ENCODE measurements at regions not wholly inside any gene's neighbourhood (a gene's known extent, or its start where the extent isn't known, plus 50 kb on each side); places are given as distances from the start of the nearest gene placed in this dataset.

DNA sequence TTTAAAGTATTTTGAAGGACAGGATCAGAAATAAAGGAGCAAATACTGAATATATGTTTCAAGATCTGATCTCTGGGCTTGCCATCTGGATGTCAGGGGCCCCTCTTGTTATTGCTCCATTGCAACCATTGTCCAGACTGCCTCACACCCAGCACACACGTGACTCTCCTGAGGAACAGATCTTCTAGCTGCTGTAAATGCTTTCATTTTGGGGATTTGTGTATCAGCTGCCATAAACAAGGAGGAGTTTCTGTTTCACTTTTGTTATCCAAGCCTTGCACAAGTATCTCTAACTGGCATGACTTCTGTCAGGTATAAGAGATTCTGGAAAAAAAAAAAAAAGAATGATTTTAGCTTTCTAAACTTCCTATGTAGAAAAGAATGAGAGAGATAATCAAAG lies 1624.1 kb upstream of the PRR20A start:
- Histone ChIP-seq H3K4me1 (ENCODE audit: control insufficient read depth in 1 of 2, insufficient read depth in 2 of 2, low read length in 2 of 2) (no peaks in the 10 kb centered on the region), H3K27ac (ENCODE audit: low read depth in 1 of 2, low read length in 2 of 2) (no peak overlapping the region), H3K4me3 (ENCODE audit: low read length in 2 of 2) (no peak overlapping the region), H3K36me3 (ENCODE audit: control insufficient read depth in 1 of 2, insufficient read depth in 2 of 2, low read length in 1 of 2) (no peaks in the 10 kb centered on the region), H3K9me3 (ENCODE audit: control insufficient read depth, low read length) (no peaks in the 10 kb centered on the region), H3K27me3 (ENCODE audit: control insufficient read depth in 1 of 2, insufficient read depth in 2 of 2, low read length in 1 of 2) (no peaks in the 10 kb centered on the region)
- no peak for ATAC-seq (ENCODE audit: low FRiP score)
- WGBS, 2 donors, result 55 to 56% methylated on average over 1 of the region's 1 CpG
- intact Hi-C loops (cut with DNase I), result no loop called here
- no peak for DNase-seq

DNA sequence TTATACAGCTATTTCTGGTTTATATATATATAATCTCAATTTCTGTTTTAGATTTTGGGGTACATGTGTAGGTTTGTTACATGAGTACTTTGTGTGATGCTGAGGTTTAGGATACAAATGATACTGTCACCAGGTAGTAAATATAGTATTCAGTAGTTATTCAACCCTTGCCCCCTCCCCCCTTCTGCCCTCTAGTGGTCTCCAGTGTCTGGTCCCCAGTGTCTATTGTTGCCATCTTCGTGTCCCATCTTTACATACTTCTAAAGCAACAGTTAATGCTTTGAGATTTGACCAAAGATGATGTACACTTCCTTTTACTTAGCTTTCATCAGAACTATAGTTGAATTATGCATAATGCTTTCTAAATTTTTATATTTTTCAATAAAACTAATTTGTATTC lies 1623.4 kb upstream of the PRR20A start:
- Histone ChIP-seq H3K9me3 (ENCODE audit: control insufficient read depth, low read length) (no peaks in the 10 kb centered on the region), H3K4me1 (ENCODE audit: control insufficient read depth in 1 of 2, insufficient read depth in 2 of 2, low read length in 2 of 2) (no peaks in the 10 kb centered on the region), H3K4me3 (ENCODE audit: low read length in 2 of 2) (no peak overlapping the region), H3K27me3 (ENCODE audit: control insufficient read depth in 1 of 2, insufficient read depth in 2 of 2, low read length in 1 of 2) (no peaks in the 10 kb centered on the region), H3K27ac (ENCODE audit: low read depth in 1 of 2, low read length in 2 of 2) (no peak overlapping the region), H3K36me3 (ENCODE audit: control insufficient read depth in 1 of 2, insufficient read depth in 2 of 2, low read length in 1 of 2) (no peaks in the 10 kb centered on the region)
- ATAC-seq (ENCODE audit: low FRiP score) (no peak), DNase-seq (no peak)
- WGBS, 2 donors, result 55 to 71% methylated on average over 1 of the region's 1 CpG
- intact Hi-C loops (cut with DNase I), result no loop called here

DNA sequence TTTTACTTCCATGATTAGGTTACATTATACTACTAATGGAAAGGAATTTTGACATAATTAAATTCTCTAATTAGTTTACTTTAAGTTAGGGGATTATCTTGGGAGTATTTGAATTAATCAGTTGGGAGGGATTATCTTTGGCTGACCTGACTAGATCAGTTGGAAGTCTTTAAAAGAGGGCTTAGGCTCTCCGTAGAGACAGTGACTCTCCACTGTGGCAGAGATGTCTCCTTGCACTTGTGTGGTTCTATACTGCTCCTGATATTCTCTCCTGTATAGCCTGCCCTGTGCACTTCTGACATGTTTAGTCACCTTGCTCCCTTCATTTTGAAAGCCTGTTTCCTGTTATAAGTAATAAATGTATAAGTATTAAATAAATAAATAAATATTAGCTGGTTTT lies 1612.3 kb upstream of the PRR20A start:
- no peak for DNase-seq
- H3K27me3 ChIP-seq (ENCODE audit: control insufficient read depth in 1 of 2, insufficient read depth in 2 of 2, low read length in 1 of 2), result no peaks in the 10 kb centered on the region
- no peaks in the 10 kb centered on the region for H3K36me3 ChIP-seq (ENCODE audit: control insufficient read depth in 1 of 2, insufficient read depth in 2 of 2, low read length in 1 of 2)
- 83 to 88% methylated on average over 1 of the region's 1 CpG for WGBS, 2 donors
- intact Hi-C loops (cut with DNase I), result no loop called here
- no peak overlapping the region for H3K4me3 ChIP-seq (ENCODE audit: low read length in 2 of 2)
- no peak overlapping the region for H3K27ac ChIP-seq (ENCODE audit: low read depth in 1 of 2, low read length in 2 of 2)
- no peaks in the 10 kb centered on the region for H3K9me3 ChIP-seq (ENCODE audit: control insufficient read depth, low read length)
- ATAC-seq (ENCODE audit: low FRiP score), result no peak
- no peaks in the 10 kb centered on the region for H3K4me1 ChIP-seq (ENCODE audit: control insufficient read depth in 1 of 2, insufficient read depth in 2 of 2, low read length in 2 of 2)

DNA sequence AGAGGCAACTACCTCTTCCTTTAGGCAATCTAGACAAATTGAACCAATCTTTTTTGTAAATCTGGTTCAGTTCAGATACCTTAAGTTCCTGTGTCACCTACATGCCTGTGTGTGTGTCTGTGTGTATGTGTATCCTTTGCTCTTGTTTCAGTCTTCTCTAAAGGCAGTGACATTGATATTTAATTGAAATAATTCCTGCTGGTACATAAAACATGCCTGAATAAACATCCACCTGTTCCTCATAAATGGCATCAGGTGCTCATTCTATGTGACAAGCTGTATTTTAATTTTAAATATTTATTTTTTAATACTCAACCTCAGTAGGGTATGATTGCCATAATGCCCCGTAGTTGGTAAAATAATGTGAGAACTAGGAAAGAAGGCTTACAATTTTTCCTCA lies 1606.4 kb upstream of the PRR20A start:
- DNase-seq (no peak), ATAC-seq (ENCODE audit: low FRiP score) (no peak)
- no peaks in the 10 kb centered on the region for H3K27me3 ChIP-seq (ENCODE audit: control insufficient read depth in 1 of 2, insufficient read depth in 2 of 2, low read length in 1 of 2)
- no peaks in the 10 kb centered on the region for H3K9me3 ChIP-seq (ENCODE audit: control insufficient read depth, low read length)
- no peaks in the 10 kb centered on the region for H3K4me1 ChIP-seq (ENCODE audit: control insufficient read depth in 1 of 2, insufficient read depth in 2 of 2, low read length in 2 of 2)
- WGBS, 2 donors, result 87 to 90% methylated on average over 1 of the region's 1 CpG
- intact Hi-C loops (cut with DNase I), result no loop called here
- no peak overlapping the region for H3K4me3 ChIP-seq (ENCODE audit: low read length in 2 of 2)
- H3K27ac ChIP-seq (ENCODE audit: low read depth in 1 of 2, low read length in 2 of 2), result no peak overlapping the region
- no peaks in the 10 kb centered on the region for H3K36me3 ChIP-seq (ENCODE audit: control insufficient read depth in 1 of 2, insufficient read depth in 2 of 2, low read length in 1 of 2)

DNA sequence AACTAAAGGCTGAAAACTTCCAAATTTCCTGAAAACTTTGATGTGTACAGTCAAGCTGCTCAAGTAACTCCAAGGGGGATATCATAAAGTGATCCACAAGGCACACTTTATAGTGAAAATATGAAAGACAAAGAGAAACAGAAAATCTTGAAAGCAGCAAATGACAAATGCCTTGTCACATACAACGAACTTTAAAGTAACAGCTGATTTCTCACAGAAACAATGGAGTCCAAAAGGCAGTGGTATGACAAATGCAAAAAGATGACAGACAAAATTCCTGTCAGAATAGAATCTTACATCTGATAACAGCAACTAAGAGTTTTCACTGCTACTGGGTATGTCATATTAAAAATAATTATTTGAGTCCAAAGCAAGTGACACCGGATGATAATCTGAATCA lies 1602.3 kb upstream of the PRR20A start:
- Histone ChIP-seq H3K9me3 (ENCODE audit: control insufficient read depth, low read length) (no peaks in the 10 kb centered on the region), H3K36me3 (ENCODE audit: control insufficient read depth in 1 of 2, insufficient read depth in 2 of 2, low read length in 1 of 2) (no peaks in the 10 kb centered on the region), H3K4me3 (ENCODE audit: low read length in 2 of 2) (no peak overlapping the region), H3K27me3 (ENCODE audit: control insufficient read depth in 1 of 2, insufficient read depth in 2 of 2, low read length in 1 of 2) (no peaks in the 10 kb centered on the region), H3K27ac (ENCODE audit: low read depth in 1 of 2, low read length in 2 of 2) (no peak overlapping the region), H3K4me1 (ENCODE audit: control insufficient read depth in 1 of 2, insufficient read depth in 2 of 2, low read length in 2 of 2) (no peaks in the 10 kb centered on the region)
- no peak for ATAC-seq (ENCODE audit: low FRiP score)
- intact Hi-C loops (cut with DNase I), result no loop called here
- WGBS, 2 donors, result 81 to 84% methylated on average over 2 of the region's 2 CpGs
- DNase-seq, result no peak

DNA sequence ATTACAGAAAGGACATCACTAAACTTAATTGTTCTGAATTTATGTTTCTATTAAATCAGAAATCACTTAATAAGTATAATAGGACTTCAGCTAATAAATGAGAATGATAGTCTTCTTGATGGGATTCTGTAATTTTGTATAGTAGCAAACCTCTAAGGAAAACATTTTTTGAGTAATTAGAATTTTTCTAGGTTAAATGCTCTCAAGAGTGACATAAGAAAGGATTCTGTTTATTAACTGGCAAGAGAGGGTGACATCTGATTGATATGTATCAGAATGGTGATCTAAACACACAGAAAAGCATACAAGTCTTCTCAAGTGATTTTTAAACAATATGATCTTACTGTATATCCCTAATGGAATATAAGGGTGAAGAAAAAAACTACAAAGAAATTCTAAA lies 1597.7 kb upstream of the PRR20A start:
- Histone ChIP-seq H3K4me1 (ENCODE audit: control insufficient read depth in 1 of 2, insufficient read depth in 2 of 2, low read length in 2 of 2) (no peaks in the 10 kb centered on the region), H3K4me3 (ENCODE audit: low read length in 2 of 2) (no peak overlapping the region), H3K27ac (ENCODE audit: low read depth in 1 of 2, low read length in 2 of 2) (no peak overlapping the region), H3K36me3 (ENCODE audit: control insufficient read depth in 1 of 2, insufficient read depth in 2 of 2, low read length in 1 of 2) (no peaks in the 10 kb centered on the region), H3K9me3 (ENCODE audit: control insufficient read depth, low read length) (no peaks in the 10 kb centered on the region), H3K27me3 (ENCODE audit: control insufficient read depth in 1 of 2, insufficient read depth in 2 of 2, low read length in 1 of 2) (no peaks in the 10 kb centered on the region)
- intact Hi-C loops (cut with DNase I), result no loop called here
- no peak for DNase-seq
- no peak for ATAC-seq (ENCODE audit: low FRiP score)

DNA sequence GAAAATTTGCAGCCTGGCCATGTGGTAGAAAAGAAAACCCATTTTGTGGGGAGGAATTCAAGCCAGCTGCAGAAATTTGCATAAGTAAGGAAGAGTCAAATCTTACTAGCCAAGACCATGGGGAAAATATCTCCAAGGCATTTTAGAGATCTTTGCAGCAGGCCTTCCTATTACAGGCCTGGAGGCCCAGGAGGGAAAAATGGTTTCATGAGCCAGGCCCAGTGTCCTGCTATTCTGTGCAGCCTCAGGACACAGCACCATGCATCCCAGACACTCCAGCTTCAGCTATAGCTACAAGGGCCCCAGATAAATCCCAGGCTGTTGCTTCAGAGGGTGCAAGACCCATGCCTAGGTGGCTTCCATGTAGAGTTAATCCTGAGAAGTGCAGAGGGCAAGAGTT lies 1590.1 kb upstream of the PRR20A start:
- intact Hi-C loops (cut with DNase I), result no loop called here
- ATAC-seq (ENCODE audit: low FRiP score), result no peak

DNA sequence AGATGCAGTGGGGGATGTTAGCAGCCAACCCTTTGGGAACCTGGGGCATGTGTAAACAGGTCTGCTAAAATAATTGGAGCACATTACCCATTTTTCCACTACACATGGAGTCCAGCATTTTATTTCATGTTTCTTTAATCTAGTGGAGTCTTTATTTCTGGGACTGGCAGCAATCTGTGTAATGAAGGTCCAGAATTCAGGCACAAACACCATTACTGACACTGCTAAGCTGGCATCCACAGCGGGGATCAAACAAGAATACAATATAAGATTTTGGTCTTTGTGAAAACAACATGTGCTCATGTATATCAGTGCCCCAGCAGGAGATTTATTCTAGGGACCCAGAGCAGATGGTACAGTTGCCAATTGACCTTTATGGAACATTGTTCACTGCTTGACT lies 1587.0 kb upstream of the PRR20A start:
- Histone ChIP-seq H3K4me1 (ENCODE audit: control insufficient read depth in 1 of 2, insufficient read depth in 2 of 2, low read length in 2 of 2) (no peaks in the 10 kb centered on the region), H3K4me3 (ENCODE audit: low read length in 2 of 2) (no peak overlapping the region), H3K36me3 (ENCODE audit: control insufficient read depth in 1 of 2, insufficient read depth in 2 of 2, low read length in 1 of 2) (no peaks in the 10 kb centered on the region), H3K27ac (ENCODE audit: low read depth in 1 of 2, low read length in 2 of 2) (no peak overlapping the region), H3K27me3 (ENCODE audit: control insufficient read depth in 1 of 2, insufficient read depth in 2 of 2, low read length in 1 of 2) (no peaks in the 10 kb centered on the region), H3K9me3 (ENCODE audit: control insufficient read depth, low read length) (no peaks in the 10 kb centered on the region)
- DNase-seq, result no peak
- 81 to 85% methylated on average over 1 of the region's 1 CpG for WGBS, 2 donors
- intact Hi-C loops (cut with DNase I), result no loop called here
- ATAC-seq (ENCODE audit: low FRiP score), result no peak

More for the DNA sequence above, 1590.1 kb upstream of the PRR20A start:
- no peak for DNase-seq
- no peaks in the 10 kb centered on the region for H3K9me3 ChIP-seq (ENCODE audit: control insufficient read depth, low read length)
- H3K27me3 ChIP-seq (ENCODE audit: control insufficient read depth in 1 of 2, insufficient read depth in 2 of 2, low read length in 1 of 2), result no peaks in the 10 kb centered on the region
- no peaks in the 10 kb centered on the region for H3K4me1 ChIP-seq (ENCODE audit: control insufficient read depth in 1 of 2, insufficient read depth in 2 of 2, low read length in 2 of 2)
- no peaks in the 10 kb centered on the region for H3K36me3 ChIP-seq (ENCODE audit: control insufficient read depth in 1 of 2, insufficient read depth in 2 of 2, low read length in 1 of 2)
- no peak overlapping the region for H3K27ac ChIP-seq (ENCODE audit: low read depth in 1 of 2, low read length in 2 of 2)
- no peak overlapping the region for H3K4me3 ChIP-seq (ENCODE audit: low read length in 2 of 2)

DNA sequence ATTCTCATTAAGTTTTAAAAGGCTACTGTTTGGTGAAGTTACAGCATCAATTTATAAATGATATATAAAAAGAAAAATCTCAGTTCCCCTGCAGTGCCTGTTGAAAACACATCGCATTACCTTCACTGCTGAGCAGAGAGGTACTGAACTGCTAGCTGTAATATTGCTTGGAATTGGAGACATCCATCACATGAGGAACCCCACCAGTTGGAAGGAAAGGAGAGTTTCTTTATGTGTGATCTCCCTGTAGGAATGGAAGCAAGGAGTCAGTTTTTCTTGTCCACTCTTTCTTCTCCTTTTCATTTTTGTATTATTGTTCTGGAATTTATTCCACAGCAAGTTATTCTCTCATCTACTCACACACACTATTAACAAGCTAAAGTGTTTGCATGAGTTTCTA lies 1586.0 kb upstream of the PRR20A start:
- ATAC-seq (ENCODE audit: low FRiP score) (no peak), DNase-seq (no peak)
- no peaks in the 10 kb centered on the region for H3K9me3 ChIP-seq (ENCODE audit: control insufficient read depth, low read length)
- no peaks in the 10 kb centered on the region for H3K27me3 ChIP-seq (ENCODE audit: control insufficient read depth in 1 of 2, insufficient read depth in 2 of 2, low read length in 1 of 2)
- no peaks in the 10 kb centered on the region for H3K4me1 ChIP-seq (ENCODE audit: control insufficient read depth in 1 of 2, insufficient read depth in 2 of 2, low read length in 2 of 2)
- no peaks in the 10 kb centered on the region for H3K36me3 ChIP-seq (ENCODE audit: control insufficient read depth in 1 of 2, insufficient read depth in 2 of 2, low read length in 1 of 2)
- intact Hi-C loops (cut with DNase I), result no loop called here
- no peak overlapping the region for H3K4me3 ChIP-seq (ENCODE audit: low read length in 2 of 2)
- no peak overlapping the region for H3K27ac ChIP-seq (ENCODE audit: low read depth in 1 of 2, low read length in 2 of 2)
- 83 to 87% methylated on average over 1 of the region's 1 CpG for WGBS, 2 donors

DNA sequence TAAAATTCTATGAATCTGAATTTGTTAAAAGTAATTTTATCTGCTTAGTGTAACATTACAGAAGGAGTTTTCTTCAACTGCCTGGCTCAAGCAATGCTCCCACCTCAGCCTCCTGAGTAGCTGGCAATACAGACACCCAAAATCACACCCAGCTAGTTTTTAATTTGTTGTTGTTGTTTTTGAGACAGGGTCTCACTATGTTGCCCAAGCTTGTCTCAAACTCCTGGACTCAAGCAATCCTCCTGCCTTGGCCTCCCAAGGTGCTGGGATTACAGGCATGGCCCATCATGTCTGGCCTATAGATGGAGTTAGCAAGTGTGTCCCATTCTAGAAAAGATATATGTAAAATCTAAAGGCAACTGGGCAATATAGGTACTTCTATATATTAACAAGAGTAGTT lies 1580.4 kb upstream of the PRR20A start:
- Histone ChIP-seq H3K4me3 (ENCODE audit: low read length in 2 of 2) (no peak overlapping the region), H3K27ac (ENCODE audit: low read depth in 1 of 2, low read length in 2 of 2) (no peak overlapping the region), H3K36me3 (ENCODE audit: control insufficient read depth in 1 of 2, insufficient read depth in 2 of 2, low read length in 1 of 2) (no peaks in the 10 kb centered on the region), H3K27me3 (ENCODE audit: control insufficient read depth in 1 of 2, insufficient read depth in 2 of 2, low read length in 1 of 2) (no peaks in the 10 kb centered on the region), H3K9me3 (ENCODE audit: control insufficient read depth, low read length) (no peaks in the 10 kb centered on the region), H3K4me1 (ENCODE audit: control insufficient read depth in 1 of 2, insufficient read depth in 2 of 2, low read length in 2 of 2) (no peaks in the 10 kb centered on the region)
- intact Hi-C loops (cut with DNase I), result no loop called here
- no peak for DNase-seq
- no peak for ATAC-seq (ENCODE audit: low FRiP score)

Data from aorta (tissue), 5 donors.